HepG2 (cell line): ENCODE measurements at regions not wholly inside any gene's neighbourhood (a gene's known extent, or its start where the extent isn't known, plus 50 kb on each side); places are given as distances from the start of the nearest gene placed in this dataset.

Source experiments
- ATAC-seq: fragments of 200-7000 bp; cut with Tn5 transposase; 3 replicates; pipeline ENCODE4 v1.9.1; 2020; ENCODE audit warnings: mild to moderate bottlenecking, moderate library complexity
- BruUV-seq: library from RNA; stranded (reverse); fragments of 400-500 nt; replicated peaks from 2 replicates; lab custom pipeline; 2021; lab: Mats Ljungman, UMichigan
- CTCF ChIA-PET: fragments of 300-600 bp; formaldehyde crosslinking; extraction: SDS; loops from one replicate; lab custom pipeline; 2021; ENCODE audit warnings: low total read pairs, inconsistent platforms, low intra/inter-chr PET ratio; lab: Yijun Ruan, JAX
- POLR2A ChIA-PET: fragments of 350-600 bp; sonication (Branson Sonifier 250); formaldehyde crosslinking; loops from one replicate; lab custom pipeline; 2020; ENCODE audit warnings: antibody characterized with exemption, inconsistent platforms; lab: Yijun Ruan, JAX
- DNase-seq: peaks from one replicate; pipeline ENCODE4 v3.0.0-alpha.2; 2015; ENCODE audit warnings: low spot score
- FAIRE-seq: peaks from 3 replicates; lab custom pipeline; 2011; peaks lifted over from hg19 to GRCh38; lab: Jason Lieb, UNC
- H2AFZ ChIP-seq: one replicate; pipeline ENCODE4 v1.6.1; 2011; ENCODE audit warnings: low read length, inconsistent platforms
- H3K27ac ChIP-seq: fragments of 300-600 bp; 3 replicates; pipeline ENCODE4 v1.8.0; 2011; ENCODE audit warnings: mixed run types, mild to moderate bottlenecking, mixed read lengths, low read length, inconsistent platforms; ENCODE audit not compliant: insufficient read depth; ENCODE audit errors: extremely low read length
- H3K27me3 ChIP-seq, 2 experiments: fragments of 200-600 bp in 1 of 2; 2 replicates in 1 of 2; 3 replicates in 1 of 2; pipeline versions ENCODE4 v1.6.0 to v1.8.0; 2011; ENCODE audit warnings: low read length in 2 of 2, mild to moderate bottlenecking in 2 of 2, moderate library complexity in 2 of 2, inconsistent platforms in 1 of 2; ENCODE audit not compliant: insufficient read depth in 2 of 2, control insufficient read depth in 1 of 2
- H3K36me3 ChIP-seq, 2 experiments: fragments of 200-600 bp in 1 of 2; replicated peaks in 1 of 2; 2 replicates in 1 of 2; 3 replicates in 1 of 2; pipeline versions ENCODE4 v1.5.1 to v1.8.0; 2011; ENCODE audit warnings: low read length in 2 of 2, inconsistent platforms in 1 of 2; ENCODE audit not compliant: insufficient read depth in 2 of 2, control insufficient read depth in 1 of 2
- H3K4me1 ChIP-seq: 2 replicates; pipeline ENCODE4 v1.5.1; 2012; ENCODE audit warnings: low read length, inconsistent platforms; ENCODE audit not compliant: insufficient read depth
- H3K4me2 ChIP-seq: 2 replicates; pipeline ENCODE4 v1.6.0; 2011; ENCODE audit warnings: low read depth, low read length, inconsistent platforms
- H3K4me3 ChIP-seq, 3 experiments: fragments of 200-600 bp in 1 of 3; sonication (generic), shearing (Covaris generic) in 1 of 3; replicated peaks in 1 of 3; 2 replicates each; pipeline ENCODE4 v1.5.1; 2011 to 2016; ENCODE audit warnings: low read length in 3 of 3, inconsistent platforms in 2 of 3, low read depth in 2 of 3, mild to moderate bottlenecking in 2 of 3, control low read depth in 1 of 3, mixed read lengths in 1 of 3; ENCODE audit not compliant: insufficient read depth in 1 of 3
- H3K79me2 ChIP-seq: one replicate; pipeline ENCODE4 v1.6.1; 2011; ENCODE audit warnings: low read length, inconsistent platforms; ENCODE audit not compliant: insufficient read depth
- H3K9ac ChIP-seq: 2 replicates; pipeline ENCODE4 v1.6.0; 2011; ENCODE audit warnings: mild to moderate bottlenecking, low read depth, low read length, inconsistent platforms; ENCODE audit not compliant: insufficient read depth
- H3K9me3 ChIP-seq: 2 replicates; pipeline ENCODE4 v1.5.1; 2012; ENCODE audit warnings: mild to moderate bottlenecking, low read length
- H4K20me1 ChIP-seq: 2 replicates; pipeline ENCODE4 v1.6.0; 2011; ENCODE audit warnings: inconsistent platforms, mild to moderate bottlenecking, low read length, moderate library complexity; ENCODE audit not compliant: insufficient read depth
- MBD4 ChIP-seq: IDR thresholded peaks from 2 replicates; pipeline ENCODE4 v1.6.1; 2012; ENCODE audit warnings: low read length, inconsistent platforms, borderline replicate concordance
- MXD4 ChIP-seq: IDR thresholded peaks from 2 replicates; pipeline ENCODE4 v1.6.1; 2016; ENCODE audit warnings: mild to moderate bottlenecking, missing biosample characterization, missing genetic modification reagents
- PHF8 ChIP-seq: sonication (generic); formaldehyde crosslinking; IDR thresholded peaks from 2 replicates; pipeline ENCODE4 v1.5.0; 2020; ENCODE audit warnings: missing genetic modification reagents
- SAP130 ChIP-seq: IDR thresholded peaks from 2 replicates; pipeline ENCODE4 v1.6.1; 2016; ENCODE audit warnings: low read depth
- STAG1 ChIP-seq: sonication (generic); formaldehyde crosslinking; IDR thresholded peaks from 2 replicates; pipeline ENCODE4 v1.4.0; 2020; ENCODE audit warnings: missing genetic modification reagents
- U2AF2 ChIP-seq: fragments of 200-400 bp; formaldehyde crosslinking; IDR thresholded peaks from 2 replicates; pipeline ENCODE4 v1.6.1; 2017; ENCODE audit warnings: low read depth, mild to moderate bottlenecking, low read length
- XBP1 ChIP-seq: sonication (generic); formaldehyde crosslinking; IDR thresholded peaks from 2 replicates; pipeline ENCODE4 v1.5.0; 2020; ENCODE audit warnings: missing genetic modification reagents
- ZNF143 ChIP-seq: sonication (generic); formaldehyde crosslinking; IDR thresholded peaks from 2 replicates; pipeline ENCODE4 v1.4.0; 2020; ENCODE audit warnings: missing genetic modification reagents
- ZNF205 ChIP-seq: IDR thresholded peaks from 2 replicates; pipeline ENCODE4 v1.6.1; 2018; ENCODE audit warnings: missing biosample characterization, missing genetic modification reagents
- ZNF207 ChIP-seq: fragments of 450-650 bp; IDR thresholded peaks from 2 replicates; pipeline ENCODE4 v1.6.1; 2016; ENCODE audit warnings: antibody characterized with exemption, borderline replicate concordance
- ZNF407 ChIP-seq: sonication (generic); formaldehyde crosslinking; IDR thresholded peaks from one replicate; pipeline ENCODE4 v1.5.1; 2020; ENCODE audit warnings: mild to moderate bottlenecking, missing genetic modification reagents; ENCODE audit errors: not compliant biosample characterization
- ZNF557 ChIP-seq: sonication (generic); formaldehyde crosslinking; IDR thresholded peaks from 2 replicates; pipeline ENCODE4 v1.4.0; 2020; ENCODE audit warnings: missing genetic modification reagents
- ZNF558 ChIP-seq: sonication (generic); formaldehyde crosslinking; IDR thresholded peaks from 2 replicates; pipeline ENCODE4 v1.9.0; 2022; ENCODE audit warnings: mild to moderate bottlenecking, missing genetic modification reagents, borderline replicate concordance
- WGBS: methylation state at CpG from one replicate; pipeline ENCODE4 v1.1.6; 2017; ENCODE audit warnings: low lambda C conversion rate; 5-methylcytosine and 5-hydroxymethylcytosine counted together
- in situ Hi-C: cut with HindIII; loops from 2 replicates; pipeline ENCODE4 v1.10.0; 2017; ENCODE audit warnings: low pct_unique_long_range_greater_than_20kb; ENCODE audit not compliant: extremely low pct_ligation_motif_present
- intact Hi-C: fragments of 100-400 bp; cut with micrococcal nuclease; formaldehyde crosslinking; loops from one replicate; pipeline ENCODE4 v1.10.0; 2022; ENCODE audit not compliant: unreplicated experiment
- TF ChIP-seq, protein P1 (sequence below): sonication (generic); formaldehyde crosslinking; IDR thresholded peaks from 2 replicates; pipeline ENCODE4 v1.8.1; 2023; ENCODE audit warnings: mild to moderate bottlenecking, moderate library complexity, missing genetic modification reagents
- TF ChIP-seq, protein P2 (sequence below): sonication (generic); formaldehyde crosslinking; IDR thresholded peaks from 2 replicates; pipeline ENCODE4 v1.5.0; 2020; ENCODE audit warnings: missing genetic modification reagents

DNA sequence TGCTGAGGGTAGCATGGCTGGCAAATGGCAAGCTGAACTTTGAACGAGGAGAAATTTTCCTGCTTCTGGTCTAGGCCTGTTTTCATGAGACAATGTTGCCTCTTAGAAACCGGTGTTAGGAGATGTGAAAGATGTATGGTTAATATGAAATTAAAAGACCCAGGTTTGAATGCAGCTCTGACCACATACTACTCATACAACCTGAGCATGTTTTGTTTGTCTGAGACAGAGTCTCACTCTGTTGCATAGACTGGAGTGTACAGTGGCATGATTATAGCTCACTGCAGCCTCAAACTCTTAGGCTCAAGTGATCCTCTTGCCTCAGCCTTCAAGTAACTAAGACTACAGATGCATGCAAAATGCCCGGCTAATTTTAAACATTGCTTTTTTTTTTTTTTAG lies 193.4 kb upstream of the FZD8 start:
- no peak for DNase-seq

More for the DNA sequence above, 193.4 kb upstream of the FZD8 start:
- Histone ChIP-seq H3K4me1 (no peaks in the 10 kb centered on the region), H3K27me3 (no peaks in the 10 kb centered on the region), H4K20me1 (no peaks in the 10 kb centered on the region), H3K27ac (no peak overlapping the region), H3K9ac (no peak overlapping the region), H3K9me3 (peaks cover 4% of the 10 kb centered on the region; the same call in 1 of the 2 replicates), H3K79me2 (no peaks in the 10 kb centered on the region), H3K4me2 (no peak overlapping the region)
- BruUV-seq = no TSS peak
- ChIA-PET POLR2A (no interaction called here), CTCF (no interaction called here)
- intact Hi-C loops = no loop called here
- in situ Hi-C loops = no loop called here
- ATAC-seq (no peak), FAIRE-seq (no peak)
- TF ChIP-seq MBD4 (no peak), U2AF2 (no peak), ZNF207 (no peak), ZNF205 (CRISPR knock-in tag) (no peak), PHF8 (no peak), ZNF407 (no peak), XBP1 (CRISPR knock-in tag) (no peak), SAP130 (no peak), MXD4 (no peak), ZNF557 (CRISPR knock-in tag) (no peak), ZNF143 (CRISPR knock-in tag) (no peak), STAG1 (no peak), ZNF558 (CRISPR knock-in tag) (no peak)
- TF ChIP-seq, protein P1, sequence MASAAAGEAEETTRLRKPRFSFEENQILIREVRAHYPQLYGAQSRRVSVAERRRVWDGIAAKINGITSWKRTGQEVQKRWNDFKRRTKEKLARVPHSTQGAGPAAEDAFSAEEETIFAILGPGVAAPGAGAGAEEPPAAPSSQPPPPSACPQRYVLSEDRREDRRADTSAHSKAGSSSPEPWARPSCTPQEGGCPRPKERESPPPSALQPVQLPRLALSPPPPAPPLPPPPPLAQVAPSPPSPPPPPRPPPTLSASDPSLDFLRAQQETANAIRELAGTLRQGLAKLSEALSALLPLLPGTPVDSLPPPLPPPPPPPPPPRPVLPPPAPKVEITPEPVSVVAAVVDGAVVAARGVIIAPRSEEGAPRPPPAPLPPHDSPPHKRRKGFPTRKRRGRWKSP = no peak
- TF ChIP-seq, protein P2, sequence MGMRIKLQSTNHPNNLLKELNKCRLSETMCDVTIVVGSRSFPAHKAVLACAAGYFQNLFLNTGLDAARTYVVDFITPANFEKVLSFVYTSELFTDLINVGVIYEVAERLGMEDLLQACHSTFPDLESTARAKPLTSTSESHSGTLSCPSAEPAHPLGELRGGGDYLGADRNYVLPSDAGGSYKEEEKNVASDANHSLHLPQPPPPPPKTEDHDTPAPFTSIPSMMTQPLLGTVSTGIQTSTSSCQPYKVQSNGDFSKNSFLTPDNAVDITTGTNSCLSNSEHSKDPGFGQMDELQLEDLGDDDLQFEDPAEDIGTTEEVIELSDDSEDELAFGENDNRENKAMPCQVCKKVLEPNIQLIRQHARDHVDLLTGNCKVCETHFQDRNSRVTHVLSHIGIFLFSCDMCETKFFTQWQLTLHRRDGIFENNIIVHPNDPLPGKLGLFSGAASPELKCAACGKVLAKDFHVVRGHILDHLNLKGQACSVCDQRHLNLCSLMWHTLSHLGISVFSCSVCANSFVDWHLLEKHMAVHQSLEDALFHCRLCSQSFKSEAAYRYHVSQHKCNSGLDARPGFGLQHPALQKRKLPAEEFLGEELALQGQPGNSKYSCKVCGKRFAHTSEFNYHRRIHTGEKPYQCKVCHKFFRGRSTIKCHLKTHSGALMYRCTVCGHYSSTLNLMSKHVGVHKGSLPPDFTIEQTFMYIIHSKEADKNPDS (CRISPR knock-in tag) = no peak
- TF ChIP-seq, all 625 proteins: peak for 0
- no peak overlapping the region for H3K4me3 ChIP-seq
- 32% methylated on average over 3 of the region's 3 CpGs for WGBS
- no peak overlapping the region for H2AFZ ChIP-seq
- H3K36me3 ChIP-seq = no peaks in the 10 kb centered on the region
